Stimulated activated CD8-positive, alpha-beta memory T cell treated with anti-CD3 and anti-CD28 coated beads, Interleukin-2, amount 100 ng/mL, for 48 hours (primary cell): ENCODE measurements at regions not wholly inside any gene's neighbourhood (a gene's known extent, or its start where the extent isn't known, plus 50 kb on each side); places are given as distances from the start of the nearest gene placed in this dataset.

ENCODE experiments used
- DNase-seq, 2 donors: peaks; one replicate each; pipeline ENCODE4 v3.0.0-alpha.2; 2020; ENCODE audit warnings: low read depth in 2 of 2

DNA sequence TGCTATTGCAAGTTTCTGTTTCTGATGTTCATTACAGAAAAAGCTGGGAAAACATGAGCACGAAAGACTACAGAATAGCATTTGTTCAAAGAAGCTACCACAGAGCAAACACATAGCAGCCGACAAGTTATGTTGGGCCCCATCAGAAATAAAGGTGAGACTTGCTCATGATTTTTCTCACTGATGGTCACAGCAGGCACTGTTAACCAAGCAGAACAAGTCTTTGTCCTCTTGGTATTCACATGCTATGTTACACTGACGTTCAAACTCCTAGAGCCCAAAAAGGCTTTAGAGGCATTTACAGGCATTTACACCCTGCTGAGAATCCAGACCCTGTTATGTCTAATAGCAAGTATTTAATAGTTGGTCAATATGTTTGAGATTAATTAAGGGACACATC is 235.0 kb upstream of the HNMT start:
- no peak for DNase-seq

DNA sequence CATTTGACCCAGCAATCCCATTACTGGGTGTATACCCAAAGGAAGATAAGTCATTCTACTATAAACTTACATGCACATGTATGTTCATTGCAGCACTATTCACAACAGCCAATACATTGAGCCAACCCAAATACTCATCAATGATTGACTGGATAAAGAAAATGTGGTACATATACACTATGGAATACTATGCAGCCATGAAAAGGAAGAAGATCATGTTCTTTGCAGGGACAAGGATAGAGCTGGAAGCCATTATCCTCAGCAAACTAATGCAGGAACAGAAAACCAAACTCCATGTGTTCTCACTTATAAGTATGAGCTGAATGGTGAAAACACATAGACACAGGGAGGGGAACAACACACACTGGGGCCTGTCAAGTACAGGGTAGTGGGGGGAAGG is 226.7 kb upstream of the HNMT start:
- DNase-seq: no peak

DNA sequence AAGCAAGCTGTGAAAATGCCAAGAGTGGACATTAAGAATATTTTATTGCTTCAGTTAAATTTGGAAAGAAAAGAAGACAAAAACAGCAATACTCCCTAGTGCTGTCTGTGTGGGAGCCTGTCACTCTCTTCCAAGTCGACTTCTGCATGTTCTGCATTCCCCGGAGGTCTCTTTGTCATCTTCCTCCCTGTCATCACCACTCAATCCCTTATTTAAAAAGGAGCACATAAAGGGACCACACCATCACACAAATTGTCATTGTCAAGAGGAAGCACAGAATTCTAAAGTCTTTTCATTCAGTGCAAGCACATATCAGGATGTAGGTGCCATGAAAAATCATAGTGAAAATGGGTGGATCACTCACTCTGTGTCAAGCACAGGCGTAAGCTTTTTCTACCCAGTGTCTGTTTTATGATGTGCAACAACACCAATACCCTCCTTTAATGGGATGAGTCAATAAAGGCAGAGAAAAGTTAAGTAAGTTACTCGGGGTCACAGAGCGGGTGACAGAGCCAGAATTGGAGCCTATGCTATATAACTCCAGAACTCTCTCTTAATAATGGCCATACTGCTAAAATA is 222.4 kb upstream of the HNMT start:
- DNase-seq: no peak

DNA sequence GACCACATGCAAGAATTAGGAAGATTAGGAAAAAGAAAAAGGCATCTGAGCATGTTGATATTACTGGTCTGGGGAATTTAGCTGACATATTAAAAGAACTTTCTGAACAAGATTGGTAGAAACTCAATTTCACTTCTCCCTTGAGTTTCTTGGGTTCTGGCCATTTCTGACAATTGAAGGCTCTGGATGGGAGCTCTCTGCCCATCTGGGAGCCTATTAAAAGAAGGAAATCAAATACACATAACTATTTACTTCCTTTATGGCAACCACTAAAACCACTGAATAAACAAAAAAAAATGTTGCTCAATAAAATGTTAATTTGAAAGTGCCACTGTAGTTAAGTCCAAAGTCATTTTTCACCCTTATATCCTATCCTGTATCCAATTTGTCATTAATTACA is 216.8 kb upstream of the HNMT start:
- no peak for DNase-seq

DNA sequence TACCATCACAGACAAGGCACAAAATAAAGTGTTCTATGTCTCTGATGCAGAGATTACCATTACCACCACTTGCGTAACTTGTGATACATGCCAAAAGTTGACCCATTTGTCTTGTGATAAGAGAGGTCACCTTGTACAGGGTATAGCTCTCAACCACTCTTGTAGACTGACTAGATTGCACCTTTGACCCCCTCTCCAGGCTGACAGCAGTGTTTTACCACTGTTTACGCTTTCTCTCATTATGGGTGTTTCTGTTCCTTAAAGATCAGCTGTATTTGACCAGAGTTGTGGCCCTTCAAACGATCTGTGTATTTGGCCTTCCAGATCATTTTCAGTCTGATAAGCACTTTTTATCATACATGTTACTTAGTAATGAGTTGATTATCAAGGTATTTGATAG is 215.7 kb upstream of the HNMT start:
- no peak for DNase-seq

DNA sequence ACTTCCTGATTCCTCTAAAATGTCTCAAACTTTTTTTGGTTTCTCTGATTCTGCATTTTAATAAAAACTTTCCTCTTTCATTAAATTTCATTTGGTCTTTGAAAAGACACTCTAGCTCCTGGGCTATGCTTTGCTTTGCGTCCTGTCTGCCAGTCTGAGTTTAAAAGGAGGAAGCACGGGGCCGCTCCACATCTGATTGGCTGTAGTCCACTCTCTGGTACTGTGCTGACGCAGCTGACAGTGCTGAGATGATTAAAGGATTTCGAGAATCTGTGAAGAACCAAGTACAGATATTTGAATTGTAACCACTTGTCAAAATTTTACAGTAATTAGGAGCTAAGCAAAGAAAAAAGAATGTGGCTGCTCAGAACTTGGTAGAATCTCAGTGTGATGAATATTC is 199.6 kb upstream of the HNMT start:
- DNase-seq: no peak

DNA sequence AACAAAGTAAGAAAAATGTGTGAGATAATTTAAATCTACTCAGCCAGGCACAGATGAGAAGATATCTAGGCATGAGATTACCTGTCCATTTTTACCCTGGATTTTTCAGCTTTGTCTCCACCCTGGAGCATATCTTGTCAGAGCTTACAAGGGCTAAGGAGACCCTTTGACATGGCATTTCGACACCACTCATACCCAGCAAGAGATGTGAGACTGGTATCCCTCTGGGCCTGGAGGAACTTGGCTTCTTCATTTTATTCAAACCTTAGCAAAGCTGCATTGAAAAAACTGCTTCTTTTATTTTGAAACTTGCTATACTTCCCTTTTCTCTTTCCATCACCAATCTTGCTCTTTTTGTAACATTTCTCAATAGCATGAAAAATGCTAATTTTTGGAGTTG is 194.9 kb upstream of the HNMT start:
- no peak for DNase-seq

DNA sequence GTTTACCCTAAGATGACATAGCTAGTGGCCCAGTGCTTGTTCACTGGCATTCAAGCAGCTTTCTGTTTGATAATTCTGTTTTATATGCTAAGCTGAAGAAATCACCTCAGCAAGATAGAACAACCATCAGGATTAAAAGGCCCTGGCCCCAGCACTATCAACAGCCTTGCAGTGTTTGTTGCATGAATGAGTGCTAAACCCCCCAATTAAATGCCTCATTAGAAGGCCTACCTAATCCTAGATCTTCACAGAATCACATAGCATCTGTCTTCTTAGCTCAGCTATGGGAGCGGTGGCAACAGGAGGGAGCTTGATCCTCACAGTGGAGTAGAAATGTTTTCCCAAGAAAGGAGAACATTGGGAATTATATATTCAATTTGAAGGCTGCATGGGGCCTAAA is 194.1 kb upstream of the HNMT start:
- no peak for DNase-seq

DNA sequence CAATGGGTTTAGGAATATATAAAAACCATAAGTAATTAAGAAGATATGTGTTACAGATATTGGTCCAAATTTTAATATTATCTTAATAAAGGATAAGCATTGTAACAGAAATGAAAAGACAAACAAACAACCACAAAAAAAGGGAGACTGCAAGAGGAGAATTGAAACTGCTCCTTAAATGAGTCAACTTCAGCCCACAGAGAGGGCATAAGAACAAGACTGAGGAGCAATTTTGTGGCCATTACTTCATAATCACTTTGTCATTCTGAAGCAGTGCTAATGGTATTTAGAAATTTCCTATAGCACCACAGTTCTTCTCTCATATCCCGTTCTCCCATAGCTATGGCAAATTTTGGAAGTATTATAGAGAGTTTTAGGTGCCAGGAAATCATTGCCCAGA is 193.2 kb upstream of the HNMT start:
- DNase-seq: no peak

DNA sequence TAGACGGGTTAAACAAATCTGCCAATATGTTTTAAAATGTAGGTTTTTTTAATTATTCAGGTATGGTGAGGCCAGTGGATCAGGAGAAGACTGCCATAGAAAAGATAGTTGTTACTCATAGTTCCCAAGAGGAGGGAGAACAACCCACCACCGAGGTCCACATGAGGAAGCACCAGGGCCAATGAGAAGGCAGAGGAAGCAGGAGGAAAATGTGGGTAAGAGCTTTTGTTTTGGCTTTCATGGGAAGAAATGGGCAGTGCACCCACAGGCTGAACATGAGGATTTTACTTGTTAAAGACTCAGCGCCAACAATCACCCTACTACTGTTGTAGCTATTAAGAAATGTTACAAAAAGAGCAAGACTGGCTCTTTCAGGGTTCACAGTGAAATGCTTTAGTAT is 191.8 kb upstream of the HNMT start:
- no peak for DNase-seq

DNA sequence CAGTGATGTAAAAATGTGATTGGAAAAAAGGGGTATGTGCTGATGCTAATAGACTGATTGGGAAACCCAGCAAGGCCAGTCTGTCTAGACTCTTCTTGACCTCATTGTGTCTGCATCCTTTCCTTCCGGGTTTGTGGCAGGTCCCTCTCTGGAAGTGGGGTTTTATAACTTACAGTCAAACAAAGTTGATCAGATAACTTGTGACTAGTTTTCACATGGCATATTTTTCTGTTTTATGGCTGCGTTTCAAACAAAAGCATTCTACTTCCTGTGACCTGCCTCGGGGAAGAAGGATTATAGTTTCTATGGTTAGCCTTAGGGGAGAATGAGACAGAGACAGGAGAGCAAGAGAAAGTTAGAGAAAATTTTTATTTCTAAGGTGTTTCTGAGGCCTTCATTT is 188.7 kb upstream of the HNMT start:
- DNase-seq: no peak

DNA sequence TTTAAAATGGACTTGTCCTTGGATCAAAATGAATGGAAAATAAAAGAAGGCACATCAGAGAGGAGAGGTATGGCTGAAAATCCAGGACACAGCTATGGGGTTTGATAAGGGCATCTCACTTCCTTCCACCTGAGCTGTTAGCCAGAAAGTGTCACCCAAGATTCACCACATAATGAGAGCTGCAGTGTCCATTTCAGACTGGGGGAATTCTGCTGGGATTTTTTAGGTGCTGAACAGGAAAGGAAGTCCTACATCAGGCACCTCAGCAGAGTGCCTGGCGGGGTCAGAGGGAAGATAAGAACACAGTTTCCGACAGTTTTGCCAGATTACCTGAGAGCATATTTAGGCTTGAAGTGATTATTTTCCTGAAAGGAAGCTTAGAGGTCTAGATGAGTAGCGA is 187.6 kb upstream of the HNMT start:
- no peak for DNase-seq

DNA sequence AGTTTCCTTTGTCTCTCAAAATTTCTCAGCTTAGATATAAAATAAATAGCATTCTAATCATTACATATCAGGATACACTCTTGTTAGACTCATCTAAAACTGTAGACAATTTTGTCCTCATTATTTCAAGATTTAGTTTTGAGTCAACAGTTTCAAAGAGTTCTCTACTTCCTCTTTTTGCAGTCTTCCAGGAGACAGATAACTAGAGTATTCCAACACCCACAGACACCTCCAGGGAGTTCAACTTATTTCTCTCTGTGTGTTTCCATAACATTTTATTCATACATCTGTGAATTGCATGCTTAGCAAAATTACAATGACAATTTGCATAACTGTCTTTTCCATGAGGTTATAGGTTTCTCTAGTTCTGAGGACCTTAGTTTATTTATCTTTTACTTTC is 166.6 kb upstream of the HNMT start:
- DNase-seq: no peak

DNA sequence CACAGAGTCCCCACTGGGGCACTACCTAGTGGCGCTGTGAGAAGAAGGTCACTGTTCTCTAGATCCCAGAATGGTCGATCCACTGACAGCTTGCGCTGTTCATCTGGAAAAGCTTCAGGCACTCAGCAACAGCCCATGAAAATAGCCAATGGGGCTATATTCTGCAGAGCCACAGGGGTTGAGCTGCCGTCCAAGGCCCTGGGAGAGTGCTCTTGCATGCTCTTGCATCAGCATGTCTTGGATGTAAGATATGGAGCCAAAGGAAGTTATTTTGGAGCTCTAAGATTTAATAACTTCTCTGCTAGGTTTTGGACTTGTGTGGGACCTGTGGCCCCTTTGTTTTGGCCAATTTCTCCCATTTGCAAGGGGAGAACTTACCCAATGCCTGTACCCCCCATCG is 164.7 kb upstream of the HNMT start:
- DNase-seq: no peak

DNA sequence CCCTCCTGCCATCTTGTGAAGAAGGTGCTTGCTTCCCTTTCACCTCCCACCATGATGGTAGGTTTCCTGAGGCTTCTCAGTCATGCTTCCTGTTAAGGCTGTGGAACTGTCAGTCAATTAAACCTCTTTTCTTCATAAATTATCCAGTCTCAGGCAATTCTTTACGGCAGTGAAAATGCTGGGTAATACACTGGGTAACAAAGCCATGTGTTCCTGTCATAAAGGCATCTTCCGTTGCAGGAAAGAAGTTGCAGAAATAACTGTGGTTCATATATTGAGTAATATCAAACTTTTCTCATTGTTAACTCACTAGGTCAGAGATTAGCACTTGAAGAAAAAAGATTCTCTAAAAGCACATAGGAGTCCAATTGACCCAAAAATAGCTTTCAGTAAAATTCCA is 163.9 kb upstream of the HNMT start:
- no peak for DNase-seq

DNA sequence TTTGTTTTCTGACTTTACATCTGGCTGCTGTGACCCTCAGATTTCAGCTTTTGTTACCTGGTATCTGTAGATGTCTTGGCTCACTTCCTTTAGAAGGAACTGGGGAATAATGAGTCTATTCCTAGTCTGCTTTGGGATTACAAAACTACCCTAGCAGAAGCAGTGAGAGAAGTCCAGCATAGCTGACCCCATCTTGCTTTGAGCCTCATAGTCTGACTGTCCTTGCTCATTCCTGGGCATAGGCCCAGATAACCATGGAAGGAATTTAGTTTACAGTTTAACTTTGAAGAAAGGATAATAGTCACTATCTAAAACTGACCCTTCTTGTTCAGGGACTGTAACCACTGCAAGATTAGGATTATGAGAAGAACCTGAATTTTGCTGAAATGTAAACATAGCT is 163.0 kb upstream of the HNMT start:
- no peak for DNase-seq

DNA sequence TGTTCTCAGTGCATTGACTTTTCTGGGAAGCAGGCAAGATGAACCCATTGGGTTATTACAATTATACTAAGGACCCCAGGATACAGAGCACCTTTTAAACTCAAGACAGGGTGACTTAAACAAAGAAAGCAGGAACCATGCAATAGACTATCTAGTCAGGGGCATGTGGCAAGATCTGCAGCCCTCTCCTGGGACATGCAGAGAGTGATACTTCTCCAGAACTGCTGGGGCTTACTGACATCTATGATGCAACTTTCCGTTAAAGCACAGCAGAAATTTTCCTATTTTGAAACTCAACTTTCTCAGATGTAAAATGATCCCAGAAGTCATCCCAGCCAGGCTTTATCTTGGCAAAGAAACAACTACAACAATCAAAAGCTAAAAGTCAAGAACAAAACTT is 162.2 kb upstream of the HNMT start:
- DNase-seq: no peak

DNA sequence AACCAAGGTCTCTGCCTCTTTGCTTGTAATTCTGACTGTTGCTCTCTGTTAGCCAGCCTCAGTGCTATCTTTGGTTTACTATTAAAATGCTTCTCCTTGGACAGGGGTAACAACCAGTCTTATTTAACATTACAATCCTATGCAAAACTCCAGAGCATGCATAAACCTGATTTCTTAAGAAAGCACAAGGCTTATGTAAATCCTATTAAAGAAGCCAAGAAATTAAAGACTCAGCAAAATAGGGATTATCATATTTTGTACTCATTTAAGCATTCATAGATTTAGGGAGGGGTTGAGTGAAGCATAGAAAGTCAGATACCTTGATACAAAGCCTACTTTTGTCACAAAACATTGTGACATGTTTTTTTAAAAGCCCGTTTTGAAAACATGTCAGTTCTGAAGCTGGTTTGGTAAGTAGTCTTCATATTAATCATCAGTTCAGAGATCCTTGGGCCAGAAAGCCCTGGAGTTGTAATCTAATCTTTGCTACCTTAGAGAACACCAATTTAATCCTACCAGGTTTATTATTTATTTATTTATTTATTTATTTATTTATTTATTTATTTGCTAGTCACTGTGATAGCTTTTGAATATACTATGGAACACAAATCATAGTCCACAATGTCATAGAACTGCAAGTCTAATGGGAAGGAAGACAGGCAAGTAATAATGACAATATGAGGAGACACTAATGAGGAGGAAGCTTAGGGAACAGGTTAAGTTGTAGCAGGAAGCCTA is 158.0 kb upstream of the HNMT start:
- DNase-seq: no peak

DNA sequence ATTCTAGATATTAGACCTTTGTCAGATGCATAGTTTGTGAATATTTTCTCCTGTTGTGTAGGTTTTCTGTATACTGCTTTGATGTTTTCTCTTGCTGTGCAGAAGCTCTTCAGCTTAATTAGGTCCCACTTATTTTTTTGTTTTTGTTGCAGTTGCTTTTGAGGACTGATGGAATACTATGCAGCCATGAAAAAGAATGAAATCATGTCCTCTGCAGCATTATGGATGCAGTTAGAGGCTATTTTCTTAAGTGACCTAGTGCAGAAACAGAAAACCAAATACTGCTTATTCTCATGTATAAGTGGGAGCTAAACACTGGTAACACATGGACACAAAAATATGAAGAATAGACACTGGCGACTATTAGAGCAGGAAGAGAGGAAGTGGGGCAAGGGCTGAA is 155.0 kb upstream of the HNMT start:
- DNase-seq: no peak

DNA sequence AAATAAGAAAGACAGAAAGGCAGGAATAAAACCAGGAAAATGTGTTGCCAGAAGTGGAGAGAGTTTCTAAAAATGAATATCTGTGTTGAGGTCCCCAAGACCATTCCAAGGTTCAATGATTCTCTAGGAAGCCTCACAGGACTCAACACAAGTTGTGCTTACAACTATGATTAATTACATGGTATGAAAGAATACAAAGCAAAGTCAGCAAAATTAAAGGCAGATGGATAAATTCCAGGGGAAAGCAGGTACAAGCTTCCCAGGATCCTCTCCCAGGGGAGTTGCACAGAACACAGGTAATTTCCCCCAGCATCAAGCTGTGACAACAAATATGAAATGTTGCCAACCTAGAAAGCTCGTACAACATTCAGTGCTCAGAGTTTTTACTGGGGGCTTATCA is 154.4 kb upstream of the HNMT start:
- no peak for DNase-seq

DNA sequence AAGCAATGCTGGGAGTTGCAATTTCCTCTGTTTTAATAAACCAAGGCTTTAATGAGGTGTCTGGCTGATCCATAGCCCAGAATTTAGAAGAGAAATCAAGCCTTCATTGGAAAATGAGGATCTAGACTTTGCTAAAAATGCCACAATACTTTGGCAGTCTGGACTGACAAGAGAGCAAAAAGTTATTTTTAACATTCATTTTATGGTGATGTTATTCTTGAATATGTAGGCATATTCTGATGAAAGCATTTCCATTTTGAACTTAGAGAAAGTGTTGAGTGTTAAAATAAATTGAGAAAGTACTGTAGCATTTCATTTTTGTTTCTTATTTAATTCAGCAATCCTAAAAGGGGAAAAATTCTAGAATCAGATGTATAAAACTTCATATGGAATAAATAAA is 151.8 kb upstream of the HNMT start:
- no peak for DNase-seq

DNA sequence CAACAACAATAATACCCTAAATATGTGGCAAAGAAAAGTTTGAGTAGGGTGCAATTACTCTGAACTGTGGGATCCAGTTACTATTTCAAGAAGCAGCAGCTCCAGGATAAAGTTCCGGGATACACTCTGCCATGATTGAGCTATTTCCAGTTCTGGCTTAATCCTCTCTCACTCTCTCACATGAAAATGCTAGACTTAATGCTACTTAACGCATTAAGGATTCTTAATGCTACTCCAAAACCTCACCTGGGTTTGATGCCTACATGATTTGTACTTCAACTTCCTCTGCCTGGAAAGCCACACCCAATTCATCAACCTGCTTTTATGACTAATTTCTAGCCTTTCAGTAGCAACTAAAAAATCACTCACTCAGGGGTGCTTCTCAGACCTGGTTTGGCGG is 151.1 kb upstream of the HNMT start:
- DNase-seq: no peak

DNA sequence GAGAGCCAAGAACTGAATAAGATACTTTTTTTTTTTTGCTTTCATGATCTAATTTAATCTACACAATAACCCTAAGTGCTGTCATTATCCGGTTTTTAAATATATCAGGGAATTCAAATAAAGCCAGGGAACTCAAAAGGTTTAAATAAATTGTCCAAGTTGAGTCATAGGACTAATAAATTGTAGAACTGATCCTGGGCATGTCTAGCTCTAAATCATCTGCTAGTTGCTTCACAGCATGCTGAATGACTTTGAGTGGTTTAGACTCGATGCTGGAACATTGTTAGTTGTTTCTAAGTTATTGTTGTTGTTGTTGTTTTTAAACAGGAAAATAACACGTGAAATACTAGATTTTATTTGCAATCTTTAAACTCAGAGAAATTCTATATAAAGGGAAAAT is 147.2 kb upstream of the HNMT start:
- no peak for DNase-seq

DNA sequence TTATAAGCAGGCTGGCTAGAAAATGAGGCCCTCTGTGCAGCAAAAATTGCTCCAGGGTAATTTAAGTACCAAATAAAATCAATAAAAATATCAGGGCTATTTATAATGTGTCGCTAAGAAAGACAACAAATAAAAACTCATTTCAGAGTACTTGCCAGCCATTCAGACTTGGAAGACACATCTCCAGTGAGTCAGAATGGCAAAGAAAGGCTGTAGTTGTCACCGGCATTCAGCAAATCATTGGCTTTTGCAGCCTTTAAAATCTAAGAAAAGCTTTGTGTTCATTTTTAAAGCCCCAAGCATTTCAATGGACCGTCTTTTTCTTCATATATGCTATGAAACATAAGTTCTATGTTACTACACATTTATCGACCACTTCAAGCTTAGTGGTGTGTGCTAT is 141.1 kb upstream of the HNMT start:
- DNase-seq: no peak
